ENCODE measurements at regions not wholly inside any gene's neighbourhood (a gene's known extent, or its start where the extent isn't known, plus 50 kb on each side); places are given as distances from the start of the nearest gene placed in this dataset.

DNA sequence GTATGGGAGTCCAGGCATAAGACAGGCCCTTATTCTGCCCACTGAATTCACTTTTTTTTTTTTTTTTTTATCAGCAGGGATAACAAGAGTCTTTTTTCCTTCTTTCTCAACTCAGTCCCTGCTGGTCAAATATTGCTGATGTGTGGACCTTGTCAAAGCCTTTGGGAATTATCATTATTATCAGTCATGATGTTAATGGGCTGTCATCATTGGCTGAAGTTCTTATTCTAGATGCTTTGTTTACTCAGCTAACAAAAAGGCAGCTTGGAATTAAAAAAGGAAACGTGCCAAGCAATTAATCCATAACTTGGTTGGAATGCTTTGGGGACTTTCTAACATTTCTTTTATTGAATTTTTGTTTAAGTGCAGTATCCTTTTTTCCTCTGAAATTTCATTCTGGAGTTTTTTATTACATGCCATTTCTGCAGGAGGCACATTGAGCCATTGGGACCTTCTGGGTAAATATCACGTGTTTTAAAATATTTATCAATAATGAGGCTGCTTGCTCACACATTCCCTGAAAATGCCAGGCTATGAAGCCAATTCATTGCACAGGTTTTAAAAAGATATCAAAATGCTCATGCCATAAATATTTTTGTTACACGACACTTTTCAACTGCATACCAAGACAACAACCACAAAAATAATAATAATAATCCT lies 246.3 kb downstream of the TXNL1 start:
- H3K36me3 ChIP-seq (ENCODE audit: control insufficient read depth in 2 of 4, insufficient read depth in 4 of 4, low read length in 3 of 4), result no peaks in the 10 kb centered on the region
- no peak overlapping the region for H3K27ac ChIP-seq (ENCODE audit: low read depth, low read length)
- H2AFZ ChIP-seq (ENCODE audit: low read length), result no peak overlapping the region
- H2BK15ac ChIP-seq (ENCODE audit: low read length), result no peak overlapping the region
- H3K18ac ChIP-seq (ENCODE audit: extremely low read depth, low read length), result no peak overlapping the region
- WGBS, 2 experiments (ENCODE audit: extremely low coverage in 1 of 2, insufficient coverage in 1 of 2, insufficient read length in 1 of 2, insufficient replicate concordance in 2 of 2, low coverage in 1 of 2, low lambda C conversion rate in 2 of 2, missing lambda C conversion rate in 1 of 2), result 90% methylated on average over 3 of the region's 3 CpGs; no CpG with 5 or more reads in 1 of the 2 experiments
- H3K27me3 ChIP-seq (replicated peaks in 1 of 4; ENCODE audit: control insufficient read depth in 3 of 4, extremely low read depth in 1 of 4, insufficient read depth in 3 of 4, low read length in 3 of 4), result no peaks in the 10 kb centered on the region
- H2AK5ac ChIP-seq (ENCODE audit: low read depth, low read length), result no peak overlapping the region
- H2BK5ac ChIP-seq (ENCODE audit: low read depth, low read length), result no peak overlapping the region
- no peak overlapping the region for H4K91ac ChIP-seq (replicated peaks; ENCODE audit: insufficient read length, low read length)
- H4K8ac ChIP-seq (ENCODE audit: extremely low read depth, insufficient read depth, low read length), result no peak overlapping the region
- no peak for DNase-seq (ENCODE audit: low read depth in 1 of 2, low spot score in 2 of 2)
- CTCF ChIA-PET (ENCODE audit: partially characterized antibody), result no interaction called here
- no peak overlapping the region for H3K9ac ChIP-seq (replicated peaks in 1 of 4; ENCODE audit: extremely low read depth in 1 of 4, low read depth in 3 of 4, low read length in 3 of 4)
- no peak for TF ChIP-seq TAF1 (IDR thresholded peaks at IDR 0.05; ENCODE audit: low read depth, low read length)
- TF ChIP-seq TEAD4 (IDR thresholded peaks at IDR 0.05; ENCODE audit: low read depth, low read length), result no peak
- no peak for TF ChIP-seq YY1 (IDR thresholded peaks at IDR 0.05; ENCODE audit: low read depth, low read length)
- no peaks in the 10 kb centered on the region for H4K20me1 ChIP-seq (replicated peaks in 1 of 2; ENCODE audit: control insufficient read depth in 1 of 2, insufficient read depth in 2 of 2, low read length in 2 of 2)
- no peak overlapping the region for H3K4ac ChIP-seq (replicated peaks; ENCODE audit: insufficient read length, low read depth, low read length)
- H3K79me2 ChIP-seq (ENCODE audit: control insufficient read depth in 1 of 2, insufficient read depth in 2 of 2, low read length in 2 of 2), result no peaks in the 10 kb centered on the region
- no peaks in the 10 kb centered on the region for H3K79me1 ChIP-seq (ENCODE audit: low read depth, low read length)
- H2BK20ac ChIP-seq (ENCODE audit: low read length), result no peak overlapping the region
- H3K23me2 ChIP-seq (ENCODE audit: low read depth, low read length), result no peaks in the 10 kb centered on the region
- no peak overlapping the region for H4K5ac ChIP-seq (ENCODE audit: insufficient read length, low read depth, low read length)
- H3K4me1 ChIP-seq (replicated peaks in 1 of 4; ENCODE audit: control insufficient read depth in 3 of 4, insufficient read depth in 4 of 4, low read length in 3 of 4), result no peaks in the 10 kb centered on the region
- H2BK120ac ChIP-seq (replicated peaks; ENCODE audit: low read depth, low read length), result no peak overlapping the region
- no peak for FAIRE-seq
- no peak overlapping the region for H3K4me3 ChIP-seq (ENCODE audit: extremely low read depth in 1 of 4, insufficient read depth in 2 of 4, low read depth in 3 of 4, low read length in 4 of 4)
- H2BK12ac ChIP-seq (ENCODE audit: low read depth, low read length), result no peak overlapping the region
- no peak overlapping the region for H3K4me2 ChIP-seq (ENCODE audit: insufficient read depth in 1 of 2, low read depth in 2 of 2, low read length in 2 of 2)
- no peak overlapping the region for H3K14ac ChIP-seq (ENCODE audit: insufficient read length)
- no peak overlapping the region for H3K23ac ChIP-seq (ENCODE audit: insufficient read length)
- no peak overlapping the region for H3K56ac ChIP-seq (replicated peaks; ENCODE audit: insufficient read length, low read depth, low read length)
- H3K9me3 ChIP-seq (ENCODE audit: insufficient read depth in 2 of 2, low read depth in 1 of 2, low read length in 1 of 2), result no peaks in the 10 kb centered on the region
- POLR2A ChIA-PET (ENCODE audit: partially characterized antibody), result no interaction called here

Data from H1 (cell line).